Endothelial cell of umbilical vein (primary cell): ENCODE measurements at regions not wholly inside any gene's neighbourhood (a gene's known extent, or its start where the extent isn't known, plus 50 kb on each side); places are given as distances from the start of the nearest gene placed in this dataset.
A peak's percentile ranks its signal among the peaks of the same experiment; 100 is the strongest.

ENCODE experiments used
- BruUV-seq: library from RNA; stranded (reverse); fragments of 400-500 nt; replicated peaks from 2 replicates; lab custom pipeline; 2021; lab: Mats Ljungman, UMichigan
- CTCF ChIA-PET: fragments of 300-600, 350-600 bp; sonication (Branson Sonifier 250); formaldehyde crosslinking; loops from one replicate; lab custom pipeline; 2021; ENCODE audit warnings: antibody characterized with exemption, inconsistent platforms; lab: Charles Lee
- POLR2A ChIA-PET: fragments of 300-600, 350-600 bp; sonication (Branson Sonifier 250); formaldehyde crosslinking; loops from one replicate; lab custom pipeline; 2021; ENCODE audit warnings: antibody characterized with exemption, inconsistent platforms; lab: Charles Lee
- DNase-seq: peaks from one replicate; pipeline ENCODE4 v3.0.0-alpha.2; 2011; ENCODE audit warnings: low read depth, low spot score
- FAIRE-seq: peaks from 2 replicates; lab custom pipeline; 2011; peaks lifted over from hg19 to GRCh38; lab: Jason Lieb, UNC
- H2AFZ ChIP-seq: 2 replicates; pipeline ENCODE4 v1.6.0; 2012; ENCODE audit warnings: low read depth, low read length, control low read depth, inconsistent platforms
- H3K27ac ChIP-seq: 2 replicates; pipeline ENCODE4 v1.5.1; 2011; ENCODE audit warnings: low read depth, mild to moderate bottlenecking, control low read depth, low read length, moderate library complexity; ENCODE audit not compliant: insufficient read depth
- H3K27me3 ChIP-seq, 2 experiments: 2 replicates each; pipeline versions ENCODE4 v1.6.0 to v1.6.1; 2011; ENCODE audit warnings: low read length in 2 of 2, mixed read lengths in 1 of 2; ENCODE audit not compliant: control insufficient read depth in 2 of 2, insufficient read depth in 2 of 2
- H3K36me3 ChIP-seq, 2 experiments: 2 replicates in 1 of 2; 3 replicates in 1 of 2; pipeline ENCODE4 v1.5.1; 2011; ENCODE audit warnings: low read length in 2 of 2, mild to moderate bottlenecking in 1 of 2, moderate library complexity in 1 of 2; ENCODE audit not compliant: control insufficient read depth in 2 of 2, insufficient read depth in 2 of 2; ENCODE audit errors: extremely low read depth in 1 of 2
- H3K4me1 ChIP-seq: 3 replicates; pipeline ENCODE4 v1.5.1; 2011; ENCODE audit warnings: mild to moderate bottlenecking, low read length; ENCODE audit not compliant: control insufficient read depth, insufficient read depth; ENCODE audit errors: extremely low read depth
- H3K4me2 ChIP-seq: 2 replicates; pipeline ENCODE4 v1.6.1; 2011; ENCODE audit warnings: low read length, control low read depth, mixed read lengths; ENCODE audit not compliant: insufficient read depth
- H3K4me3 ChIP-seq, 3 experiments: fragments of 200-600 bp in 1 of 3; sonication (generic), shearing (Covaris generic) in 1 of 3; replicated peaks in 1 of 3; 2 replicates each; pipeline ENCODE4 v1.5.1; 2011 to 2016; ENCODE audit warnings: control low read depth in 3 of 3, low read length in 3 of 3, mild to moderate bottlenecking in 2 of 3, inconsistent platforms in 1 of 3, low read depth in 1 of 3, moderate library complexity in 1 of 3; ENCODE audit not compliant: insufficient read depth in 1 of 3
- H3K79me2 ChIP-seq: 2 replicates; pipeline ENCODE4 v1.6.0; 2012; ENCODE audit warnings: low read length, inconsistent platforms; ENCODE audit not compliant: control insufficient read depth, insufficient read depth
- H3K9ac ChIP-seq: replicated peaks from 2 replicates; pipeline ENCODE3; 2011; ENCODE audit warnings: low read length, control low read depth; ENCODE audit not compliant: insufficient read depth; ENCODE audit errors: extremely low read depth
- H3K9me1 ChIP-seq: replicated peaks from 3 replicates; pipeline ENCODE4 v1.6.0; 2011; ENCODE audit warnings: mild to moderate bottlenecking, low read length; ENCODE audit not compliant: control insufficient read depth, insufficient read depth; ENCODE audit errors: extremely low read depth
- H3K9me3 ChIP-seq: replicated peaks from 2 replicates; pipeline ENCODE4 v1.5.1; 2012; ENCODE audit warnings: low read length, inconsistent platforms; ENCODE audit not compliant: control insufficient read depth, insufficient read depth
- H4K20me1 ChIP-seq: replicated peaks from 2 replicates; pipeline ENCODE3; 2011; ENCODE audit warnings: mild to moderate bottlenecking, low read length; ENCODE audit not compliant: control insufficient read depth, insufficient read depth; ENCODE audit errors: extremely low read depth
- EZH2 ChIP-seq: IDR thresholded peaks from 2 replicates; pipeline ENCODE4 v1.6.1; 2012; ENCODE audit warnings: borderline replicate concordance, low read depth, mild to moderate bottlenecking, moderate library complexity, low read length, inconsistent platforms; ENCODE audit not compliant: severe bottlenecking
- FOS ChIP-seq: IDR thresholded peaks from 2 replicates; pipeline ENCODE4 v1.6.1; 2011; ENCODE audit warnings: mild to moderate bottlenecking, low read length, moderate library complexity, borderline replicate concordance; ENCODE audit not compliant: insufficient read depth
- JUN ChIP-seq: IDR thresholded peaks from 2 replicates; pipeline ENCODE4 v1.6.1; 2011; ENCODE audit warnings: borderline replicate concordance, low read depth; ENCODE audit not compliant: insufficient read length, insufficient read depth
- MAX ChIP-seq: IDR thresholded peaks from 2 replicates; pipeline ENCODE4 v1.6.1; 2011; ENCODE audit not compliant: insufficient read depth, insufficient read length
- MYC ChIP-seq: IDR thresholded peaks from one replicate; pipeline ENCODE4 v1.6.1; 2011; ENCODE audit warnings: mild to moderate bottlenecking, low read depth, low read length
- POLR2AphosphoS5 ChIP-seq: IDR thresholded peaks from 2 replicates; pipeline ENCODE4 v1.6.1; 2012; ENCODE audit warnings: low read depth, mild to moderate bottlenecking, control low read depth, low read length, moderate library complexity; ENCODE audit not compliant: insufficient read depth
- dilution Hi-C: fragments of 300-500 bp; cut with MboI; formaldehyde crosslinking; loops from one replicate; pipeline ENCODE4 v1.15.0; 2019; ENCODE audit warnings: low sequenced_read_pairs; ENCODE audit not compliant: extremely low pct_ligation_motif_present
- intact Hi-C: fragments of 100-400 bp; cut with micrococcal nuclease; formaldehyde crosslinking; loops from one replicate; pipeline ENCODE4 v1.10.0; 2022

DNA sequence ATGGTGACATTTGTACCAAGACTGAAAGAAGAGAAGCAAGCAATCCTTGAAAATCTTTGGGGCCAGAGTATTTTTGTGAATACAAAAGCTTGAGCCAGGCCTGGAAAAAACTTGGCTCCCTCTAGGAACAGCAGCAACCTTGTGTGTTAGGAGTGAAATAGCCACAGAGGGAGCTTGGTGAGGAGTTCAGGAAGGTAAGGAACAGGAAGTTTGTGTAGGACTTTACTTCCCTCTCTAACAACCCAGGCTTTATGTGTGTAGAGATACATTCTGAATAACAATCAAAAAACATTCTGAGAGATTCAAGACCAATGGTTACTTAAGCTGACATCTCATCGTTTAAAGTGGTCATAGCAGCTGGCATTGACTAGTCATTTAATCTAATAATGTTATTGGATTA, 668.5 kb downstream of the PCDH18 start:
- H3K9ac ChIP-seq = no peak overlapping the region
- no peaks in the 10 kb centered on the region for H4K20me1 ChIP-seq
- H3K4me1 ChIP-seq = peaks cover 7% of the 10 kb centered on the region
- no peaks in the 10 kb centered on the region for H3K9me3 ChIP-seq
- ChIA-PET POLR2A (no interaction called here), CTCF (interaction anchor here (0.8 to 3.9 kb wide), 27 partner anchors 10 to 1995 kb away, joined by 3 to 104 read pairs (median 4); no protein-coding TSS in a partner anchor)
- dilution Hi-C loops (no loop called here), intact Hi-C loops (loop anchor here (1.0 to 10.0 kb wide), 7 partner anchors 150 to 1957 kb away; no protein-coding TSS in a partner anchor)
- no peak overlapping the region for H3K4me3 ChIP-seq
- DNase-seq (peak; percentile 59), FAIRE-seq (peak; percentile 38)
- H3K27ac ChIP-seq = peak overlapping the region; percentile 27
- peak overlapping the region; percentile 93 for H2AFZ ChIP-seq
- peak overlapping the region; percentile 34 for H3K4me2 ChIP-seq
- TF ChIP-seq FOS = peak; percentile 6
- no peak for TF ChIP-seq MAX
- H3K36me3 ChIP-seq = no peaks in the 10 kb centered on the region
- H3K79me2 ChIP-seq = no peaks in the 10 kb centered on the region
- H3K27me3 ChIP-seq = no peaks in the 10 kb centered on the region
- H3K9me1 ChIP-seq = no peaks in the 10 kb centered on the region
- BruUV-seq = no TSS peak

- intact Hi-C loops = loop anchor here (2.0 to 10.0 kb wide), 4 partner anchors 210 to 1488 kb away; no protein-coding TSS in a partner anchor
- H3K4me1 ChIP-seq = peaks cover 7% of the 10 kb centered on the region
- H4K20me1 ChIP-seq = no peaks in the 10 kb centered on the region
- ChIA-PET CTCF (interaction anchor here (3.9 kb wide), 1 partner anchor 151 kb away, joined by 104 read pairs; no protein-coding TSS in a partner anchor), POLR2A (no interaction called here)
- BruUV-seq = no TSS peak
- no peak overlapping the region for H3K4me2 ChIP-seq
- H3K9me1 ChIP-seq = no peaks in the 10 kb centered on the region
- H2AFZ ChIP-seq = peak overlapping the region; percentile 57
- no peaks in the 10 kb centered on the region for H3K36me3 ChIP-seq
- dilution Hi-C loops = no loop called here
- FAIRE-seq (no peak), DNase-seq (no peak)
- no peak overlapping the region for H3K9ac ChIP-seq
- TF ChIP-seq EZH2 = no peak
- no peak for TF ChIP-seq JUN
- TF ChIP-seq MYC = no peak
- no peak for TF ChIP-seq POLR2AphosphoS5
- no peak overlapping the region for H3K4me3 ChIP-seq
- no peaks in the 10 kb centered on the region for H3K27me3 ChIP-seq
- no peaks in the 10 kb centered on the region for H3K79me2 ChIP-seq
- no peaks in the 10 kb centered on the region for H3K9me3 ChIP-seq
- no peak overlapping the region for H3K27ac ChIP-seq
These were observed 669.6 kb downstream of the PCDH18 start for GRCh38 chr4:136862653-136863052.
